ENCODE measurements at regions not wholly inside any gene's neighbourhood (a gene's known extent, or its start where the extent isn't known, plus 50 kb on each side); places are given as distances from the start of the nearest gene placed in this dataset.

- TF ChIP-seq CTCF (IDR thresholded peaks at IDR 0.05; ENCODE audit: low read length), result no peak
- no peak for TF ChIP-seq EZH2 (optimal IDR thresholded peaks at IDR 0.05; ENCODE audit: low read depth, low read length)
- TF ChIP-seq EZH2phosphoT487 (IDR thresholded peaks at IDR 0.05; ENCODE audit: low read length), result no peak
Observed at GRCh38 chr10:56139405-56139804, 221.7 kb downstream of the ZWINT start.
